K562 (cell line): ENCODE measurements at regions not wholly inside any gene's neighbourhood (a gene's known extent, or its start where the extent isn't known, plus 50 kb on each side); places are given as distances from the start of the nearest gene placed in this dataset.

Experiments
- ATAC-seq: fragments of 200-7000 bp; cut with Tn5 transposase; 3 replicates; pipeline ENCODE4 v1.9.1; 2020; ENCODE audit warnings: moderate library complexity
- BruUV-seq: library from RNA; stranded (reverse); fragments of 400-500 nt; replicated peaks from 2 replicates; lab custom pipeline; 2021; lab: Mats Ljungman, UMichigan
- CTCF ChIA-PET: fragments of 300-600 bp; formaldehyde crosslinking; extraction: SDS; loops from one replicate; lab custom pipeline; 2021; ENCODE audit warnings: low intra/inter-chr PET ratio; lab: Yijun Ruan, JAX
- POLR2A ChIA-PET: fragments of 300-600, 350-650 bp; sonication (Branson Sonifier 250); formaldehyde crosslinking; extraction: SDS; loops from one replicate; lab custom pipeline; 2021; ENCODE audit warnings: antibody characterized with exemption, inconsistent platforms; lab: Yijun Ruan, JAX
- DNase-seq, 4 experiments: peaks; one replicate each; pipeline versions ENCODE4 v3.0.0 to v3.0.0-alpha.2; 2011 to 2018; ENCODE audit warnings: low spot score in 3 of 4, mixed read lengths in 3 of 4; ENCODE audit errors: extremely low read depth in 1 of 4
- FAIRE-seq: peaks from 2 replicates; lab custom pipeline; 2011; peaks lifted over from hg19 to GRCh38; lab: Jason Lieb, UNC
- H2AFZ ChIP-seq: 2 replicates; pipeline ENCODE4 v1.6.0; 2011; ENCODE audit warnings: low read depth, low read length, control low read depth, inconsistent platforms
- H3K27ac ChIP-seq: fragments of 200-600 bp; 3 replicates; pipeline ENCODE4 v1.8.0; 2011; ENCODE audit warnings: low read depth, mild to moderate bottlenecking, control low read depth, inconsistent platforms, low read length, moderate library complexity, mixed read lengths; ENCODE audit errors: extremely low read depth
- H3K27me3 ChIP-seq, 2 experiments: fragments of 300-600 bp in 1 of 2; 2 replicates in 1 of 2; 3 replicates in 1 of 2; pipeline versions ENCODE4 v1.6.0 to v1.8.0; 2011; ENCODE audit warnings: inconsistent platforms in 2 of 2, low read length in 2 of 2, mild to moderate bottlenecking in 1 of 2, mixed read lengths in 1 of 2, moderate library complexity in 1 of 2; ENCODE audit not compliant: control insufficient read depth in 2 of 2, insufficient read depth in 2 of 2
- H3K36me3 ChIP-seq: fragments of 300-600 bp; 3 replicates; pipeline ENCODE4 v1.8.0; 2011; ENCODE audit warnings: mild to moderate bottlenecking, low read length, inconsistent platforms; ENCODE audit not compliant: control insufficient read depth, insufficient read depth
- H3K4me1 ChIP-seq, 2 experiments: fragments of 200-600 bp in 1 of 2; replicated peaks in 1 of 2; 2 replicates in 1 of 2; 3 replicates in 1 of 2; pipeline versions ENCODE4 v1.5.1 to v1.8.0; 2011; ENCODE audit warnings: inconsistent platforms in 2 of 2, low read length in 2 of 2, mild to moderate bottlenecking in 1 of 2, mixed read lengths in 1 of 2, moderate library complexity in 1 of 2; ENCODE audit not compliant: control insufficient read depth in 2 of 2, insufficient read depth in 2 of 2
- H3K4me2 ChIP-seq: 2 replicates; pipeline ENCODE4 v1.6.1; 2011; ENCODE audit warnings: low read length, control low read depth, inconsistent platforms, mixed read lengths; ENCODE audit not compliant: insufficient read depth
- H3K4me3 ChIP-seq: fragments of 200-600 bp; sonication (generic), shearing (Covaris generic); 2 replicates; pipeline ENCODE4 v1.5.1; 2016; ENCODE audit warnings: control low read depth, inconsistent platforms
- H3K79me2 ChIP-seq: fragments of 200-600 bp; 3 replicates; pipeline ENCODE4 v1.8.0; 2011; ENCODE audit warnings: low read length, inconsistent platforms; ENCODE audit not compliant: control insufficient read depth, insufficient read depth
- H3K9ac ChIP-seq, 2 experiments: 2 replicates each; pipeline versions ENCODE4 v1.6.0 to v1.6.1; 2011; ENCODE audit warnings: low read depth in 2 of 2, low read length in 2 of 2, control low read depth in 1 of 2, inconsistent platforms in 1 of 2, mild to moderate bottlenecking in 1 of 2, mixed read lengths in 1 of 2; ENCODE audit not compliant: insufficient read depth in 1 of 2
- H3K9me1 ChIP-seq: one replicate; pipeline ENCODE4 v1.6.0; 2011; ENCODE audit warnings: inconsistent platforms, mild to moderate bottlenecking, low read length, moderate library complexity; ENCODE audit not compliant: control insufficient read depth, insufficient read depth
- H3K9me3 ChIP-seq: replicated peaks from 2 replicates; pipeline ENCODE4 v1.5.1; 2011; ENCODE audit warnings: low read depth, low read length, inconsistent platforms; ENCODE audit not compliant: control insufficient read depth, insufficient read depth
- H4K20me1 ChIP-seq: replicated peaks from 2 replicates; pipeline ENCODE4 v1.6.1; 2011; ENCODE audit warnings: low read length, inconsistent platforms, mixed read lengths; ENCODE audit not compliant: control insufficient read depth, insufficient read depth
- E2F4 ChIP-seq: sonication (generic); formaldehyde crosslinking; IDR thresholded peaks from 2 replicates; pipeline ENCODE4 v1.8.0; 2022; ENCODE audit warnings: mild to moderate bottlenecking, low read depth, missing genetic modification reagents
- FOXJ2 ChIP-seq: fragments of 200-800 bp; sonication (Bioruptor generic); IDR thresholded peaks from 2 replicates; pipeline ENCODE4 v1.6.1; 2016; ENCODE audit warnings: missing genetic modification characterization, missing compliant biosample characterization
- FOXM1 ChIP-seq, 2 experiments: fragments of 450-650 bp in 1 of 2; sonication (generic) in 1 of 2; formaldehyde crosslinking in 1 of 2; IDR thresholded peaks; 2 replicates each; pipeline versions ENCODE4 v1.6.1 to v1.9.0; 2017 to 2022; ENCODE audit warnings: low read depth in 2 of 2, mild to moderate bottlenecking in 2 of 2, missing genetic modification reagents in 1 of 2, moderate library complexity in 1 of 2
- KAT7 ChIP-seq: sonication (generic); formaldehyde crosslinking; IDR thresholded peaks from 2 replicates; pipeline ENCODE4 v1.8.0; 2022; ENCODE audit warnings: missing genetic modification reagents, mild to moderate bottlenecking, borderline replicate concordance
- MAFG ChIP-seq: fragments of 450-650 bp; conservative IDR thresholded peaks from 2 replicates; pipeline ENCODE4 v1.6.1; 2016; ENCODE audit warnings: missing genetic modification characterization, missing compliant biosample characterization
- NONO ChIP-seq, 2 experiments: fragments of 200-400 bp in 1 of 2; fragments of 450-650 bp in 1 of 2; formaldehyde crosslinking in 1 of 2; IDR thresholded peaks; 2 replicates each; pipeline ENCODE4 v1.6.1; 2017; ENCODE audit warnings: low read depth in 2 of 2, mild to moderate bottlenecking in 2 of 2, moderate library complexity in 2 of 2, low read length in 1 of 2
- POLR2B ChIP-seq: fragments of 450-650 bp; IDR thresholded peaks from 2 replicates; pipeline ENCODE4 v1.6.1; 2018; ENCODE audit warnings: low read depth; ENCODE audit not compliant: partially characterized antibody
- POLR3A ChIP-seq: IDR thresholded peaks from 2 replicates; pipeline ENCODE4 v1.6.1; 2011; ENCODE audit warnings: borderline replicate concordance, mild to moderate bottlenecking, moderate library complexity; ENCODE audit not compliant: insufficient read length, insufficient read depth; ENCODE audit errors: extremely low read depth
- PTBP1 ChIP-seq: fragments of 200-400 bp; formaldehyde crosslinking; IDR thresholded peaks from 2 replicates; pipeline ENCODE4 v1.6.1; 2017; ENCODE audit warnings: low read depth, low read length
- RNF2 ChIP-seq: sonication (generic); IDR thresholded peaks from 2 replicates; pipeline ENCODE4 v1.6.1; 2016
- SMAD3 ChIP-seq: fragments of 450-650 bp; formaldehyde crosslinking; conservative IDR thresholded peaks from 2 replicates; pipeline ENCODE4 v1.4.0; 2020; ENCODE audit warnings: mild to moderate bottlenecking
- SREBF1 ChIP-seq: fragments of 150-350 bp; IDR thresholded peaks from 2 replicates; pipeline ENCODE4 v1.6.1; 2014; ENCODE audit warnings: antibody characterized with exemption, low read depth, low read length, borderline replicate concordance
- SRSF3 ChIP-seq: fragments of 200-400 bp; formaldehyde crosslinking; IDR thresholded peaks from 2 replicates; pipeline ENCODE4 v1.6.1; 2016; ENCODE audit warnings: mild to moderate bottlenecking, low read length, moderate library complexity; ENCODE audit not compliant: insufficient read depth
- ZBTB2 ChIP-seq: fragments of 450-650 bp; IDR thresholded peaks from 2 replicates; pipeline ENCODE4 v1.6.1; 2016; ENCODE audit warnings: antibody characterized with exemption
- ZNF589 ChIP-seq: fragments of 200-800 bp; sonication (Bioruptor generic); IDR thresholded peaks from 2 replicates; pipeline ENCODE4 v1.6.1; 2016; ENCODE audit warnings: low read depth, missing genetic modification characterization, missing compliant biosample characterization
- ZNF717 ChIP-seq: fragments of 250-450 bp; sonication (Bioruptor Pico); IDR thresholded peaks from 2 replicates; pipeline ENCODE4 v1.5.0; 2021
- WGBS: fragments of 100-300 bp; shearing (Covaris generic); methylation state at CpG from one replicate; pipeline ENCODE4 v1.1.6; 2016; ENCODE audit warnings: low coverage, mixed read lengths; ENCODE audit not compliant: insufficient coverage; ENCODE audit errors: missing lambda C conversion rate; 5-methylcytosine and 5-hydroxymethylcytosine counted together
- in situ Hi-C: fragments of 300-500 bp; cut with MboI; formaldehyde crosslinking; loops from 4 replicates; pipeline ENCODE4 v1.15.0; 2018; ENCODE audit warnings: inconsistent platforms, mixed read lengths
- intact Hi-C: fragments of 100-400 bp; cut with micrococcal nuclease; formaldehyde crosslinking; loops from 2 replicates; pipeline ENCODE4 v1.14.2; 2022

- ATAC-seq (no peak), FAIRE-seq (no peak), DNase-seq (no peak)
- Histone ChIP-seq H3K27ac (no peak overlapping the region), H3K4me1 (no peaks in the 10 kb centered on the region), H3K36me3 (no peaks in the 10 kb centered on the region), H3K4me3 (no peak overlapping the region), H3K9ac (no peak overlapping the region), H3K4me2 (no peak overlapping the region), H4K20me1 (0 out of 2 replicates have a peak, but pooled peaks cover 4% of the 10 kb centered on the region), H3K9me1 (no peaks in the 10 kb centered on the region), H2AFZ (no peak overlapping the region), H3K27me3 (peaks cover 20 to 47% of the 10 kb centered on the region in 2 experiments; a peak in 4 of 5 replicates), H3K79me2 (no peaks in the 10 kb centered on the region), H3K9me3 (no peaks in the 10 kb centered on the region)
- POLR2A ChIA-PET: interaction anchor here (1.4 kb wide), 1 partner anchor 10 kb away, joined by 3 read pairs; no protein-coding TSS in a partner anchor
- TF ChIP-seq ZBTB2 (no peak), SRSF3 (no peak), ZNF589 (CRISPR knock-in tag) (no peak), MAFG (tag) (no peak), FOXJ2 (tag) (no peak), RNF2 (no peak), NONO (IDR thresholded peaks at IDR 0.05; ENCODE audit: low read depth in 2 of 2, low read length in 1 of 2) (no peak), E2F4 (no peak), POLR2B (no peak), PTBP1 (no peak), KAT7 (no peak), FOXM1 (IDR thresholded peaks at IDR 0.05; ENCODE audit: low read depth) (no peak), FOXM1 (CRISPR knock-in tag; IDR thresholded peaks at IDR 0.05; ENCODE audit: low read depth) (no peak), SREBF1 (no peak), SMAD3 (CRISPR knock-in tag) (no peak), POLR3A (no peak), ZNF717 (no peak)
- CTCF ChIA-PET: no interaction called here
- in situ Hi-C loops (no loop called here), intact Hi-C loops (no loop called here)
- BruUV-seq: no TSS peak
- 0% methylated on average over 4 of the region's 4 CpGs for WGBS
Observed at GRCh38 chr2:15713475-15713874, 121.8 kb downstream of the DDX1 start.
